Ishikawa (cell line): ENCODE measurements at regions not wholly inside any gene's neighbourhood (a gene's known extent, or its start where the extent isn't known, plus 50 kb on each side); places are given as distances from the start of the nearest gene placed in this dataset.

Experiments used
- CEBPB ChIP-seq: IDR thresholded peaks from 2 replicates; pipeline ENCODE4 v1.6.1; 2012
- CREB1 ChIP-seq: IDR thresholded peaks from 2 replicates; pipeline ENCODE4 v1.6.1; 2012; ENCODE audit warnings: low read depth
- EGR1 ChIP-seq: IDR thresholded peaks from 2 replicates; pipeline ENCODE4 v1.6.1; 2012
- EP300 ChIP-seq: IDR thresholded peaks from 2 replicates; pipeline ENCODE4 v1.6.1; 2012; ENCODE audit warnings: borderline replicate concordance
- FOXM1 ChIP-seq: IDR thresholded peaks from 2 replicates; pipeline ENCODE4 v1.6.1; 2012; ENCODE audit warnings: low read depth, borderline replicate concordance
- MAX ChIP-seq: IDR thresholded peaks from 2 replicates; pipeline ENCODE4 v1.6.1; 2012
- NFIC ChIP-seq: IDR thresholded peaks from 2 replicates; pipeline ENCODE4 v1.6.1; 2012
- RAD21 ChIP-seq: IDR thresholded peaks from 2 replicates; pipeline ENCODE4 v1.6.1; 2012; ENCODE audit warnings: low read depth
- TAF1 ChIP-seq: IDR thresholded peaks from 2 replicates; pipeline ENCODE4 v1.6.1; 2012; ENCODE audit warnings: low read depth, mild to moderate bottlenecking
- TCF12 ChIP-seq: IDR thresholded peaks from 2 replicates; pipeline ENCODE4 v1.6.1; 2012; ENCODE audit warnings: low read depth
- TEAD4 ChIP-seq: IDR thresholded peaks from 2 replicates; pipeline ENCODE4 v1.6.1; 2012
- YY1 ChIP-seq: IDR thresholded peaks from 2 replicates; pipeline ENCODE4 v1.6.1; 2012; ENCODE audit warnings: low read depth
- ZBTB7A ChIP-seq: IDR thresholded peaks from 2 replicates; pipeline ENCODE4 v1.6.1; 2012; ENCODE audit warnings: low read depth
- TF ChIP-seq, protein P1 (sequence below): IDR thresholded peaks from 2 replicates; pipeline ENCODE4 v1.6.1; 2012; ENCODE audit warnings: low read depth, mild to moderate bottlenecking
- TF ChIP-seq, protein P2 (sequence below): IDR thresholded peaks from 2 replicates; pipeline ENCODE4 v1.6.1; 2012

DNA sequence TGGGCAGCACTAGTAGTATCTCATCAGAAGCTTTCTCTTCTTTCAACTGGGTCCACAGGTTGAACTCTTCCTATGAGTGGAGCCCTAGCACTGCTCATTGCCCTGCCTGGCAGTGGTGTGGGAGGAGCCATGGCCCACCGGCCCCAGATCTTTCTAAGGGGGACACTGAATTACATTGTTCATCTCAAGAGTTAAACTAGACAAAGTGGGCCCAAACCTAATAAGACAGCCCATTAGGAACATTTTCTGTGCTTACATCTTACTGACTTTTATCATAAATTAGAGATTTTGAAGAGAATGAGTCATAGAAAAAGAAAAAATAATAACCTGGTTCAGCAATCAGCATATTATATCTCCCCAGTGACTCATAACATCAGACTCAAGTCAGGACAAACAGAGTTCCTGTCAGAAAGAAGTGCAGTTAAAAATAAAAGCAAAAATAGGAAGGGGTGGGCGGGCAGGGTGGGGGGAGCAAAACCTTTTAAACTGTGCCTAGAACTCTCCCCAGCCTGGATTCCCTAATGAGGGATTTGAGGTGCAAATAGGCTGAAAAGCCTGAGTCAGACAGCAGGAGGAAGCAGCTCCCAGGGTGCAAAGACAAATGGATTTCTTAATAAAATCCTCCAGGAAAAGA lies 161.6 kb upstream of the TRIB2 start:
- TF ChIP-seq RAD21 (no peak), ZBTB7A (no peak), CREB1 (no peak), FOXM1 (no peak), YY1 (no peak), EP300 (no peak), CEBPB (no peak), EGR1 (no peak), NFIC (no peak), TCF12 (no peak), MAX (no peak), TAF1 (no peak), TEAD4 (no peak)
- TF ChIP-seq, protein P1, sequence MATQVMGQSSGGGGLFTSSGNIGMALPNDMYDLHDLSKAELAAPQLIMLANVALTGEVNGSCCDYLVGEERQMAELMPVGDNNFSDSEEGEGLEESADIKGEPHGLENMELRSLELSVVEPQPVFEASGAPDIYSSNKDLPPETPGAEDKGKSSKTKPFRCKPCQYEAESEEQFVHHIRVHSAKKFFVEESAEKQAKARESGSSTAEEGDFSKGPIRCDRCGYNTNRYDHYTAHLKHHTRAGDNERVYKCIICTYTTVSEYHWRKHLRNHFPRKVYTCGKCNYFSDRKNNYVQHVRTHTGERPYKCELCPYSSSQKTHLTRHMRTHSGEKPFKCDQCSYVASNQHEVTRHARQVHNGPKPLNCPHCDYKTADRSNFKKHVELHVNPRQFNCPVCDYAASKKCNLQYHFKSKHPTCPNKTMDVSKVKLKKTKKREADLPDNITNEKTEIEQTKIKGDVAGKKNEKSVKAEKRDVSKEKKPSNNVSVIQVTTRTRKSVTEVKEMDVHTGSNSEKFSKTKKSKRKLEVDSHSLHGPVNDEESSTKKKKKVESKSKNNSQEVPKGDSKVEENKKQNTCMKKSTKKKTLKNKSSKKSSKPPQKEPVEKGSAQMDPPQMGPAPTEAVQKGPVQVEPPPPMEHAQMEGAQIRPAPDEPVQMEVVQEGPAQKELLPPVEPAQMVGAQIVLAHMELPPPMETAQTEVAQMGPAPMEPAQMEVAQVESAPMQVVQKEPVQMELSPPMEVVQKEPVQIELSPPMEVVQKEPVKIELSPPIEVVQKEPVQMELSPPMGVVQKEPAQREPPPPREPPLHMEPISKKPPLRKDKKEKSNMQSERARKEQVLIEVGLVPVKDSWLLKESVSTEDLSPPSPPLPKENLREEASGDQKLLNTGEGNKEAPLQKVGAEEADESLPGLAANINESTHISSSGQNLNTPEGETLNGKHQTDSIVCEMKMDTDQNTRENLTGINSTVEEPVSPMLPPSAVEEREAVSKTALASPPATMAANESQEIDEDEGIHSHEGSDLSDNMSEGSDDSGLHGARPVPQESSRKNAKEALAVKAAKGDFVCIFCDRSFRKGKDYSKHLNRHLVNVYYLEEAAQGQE, result no peak
- TF ChIP-seq, protein P2, sequence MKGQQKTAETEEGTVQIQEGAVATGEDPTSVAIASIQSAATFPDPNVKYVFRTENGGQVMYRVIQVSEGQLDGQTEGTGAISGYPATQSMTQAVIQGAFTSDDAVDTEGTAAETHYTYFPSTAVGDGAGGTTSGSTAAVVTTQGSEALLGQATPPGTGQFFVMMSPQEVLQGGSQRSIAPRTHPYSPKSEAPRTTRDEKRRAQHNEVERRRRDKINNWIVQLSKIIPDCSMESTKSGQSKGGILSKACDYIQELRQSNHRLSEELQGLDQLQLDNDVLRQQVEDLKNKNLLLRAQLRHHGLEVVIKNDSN, result no peak

GRCh38 chr2:12556762-12557161 lies 160.0 kb upstream of the TRIB2 start:
- TF ChIP-seq EP300 (no peak), CREB1 (no peak), RAD21 (no peak), EGR1 (no peak), TEAD4 (no peak), YY1 (no peak), NFIC (no peak), MAX (no peak), FOXM1 (no peak), CEBPB (no peak), TCF12 (no peak), TAF1 (no peak)
- TF ChIP-seq, protein P2, result no peak
- TF ChIP-seq, protein P1, result no peak

GRCh38 chr2:12557688-12558087 lies 159.0 kb upstream of the TRIB2 start:
- TF ChIP-seq, protein P2, result no peak
- TF ChIP-seq ZBTB7A (no peak), TEAD4 (no peak), NFIC (no peak), TCF12 (no peak), EGR1 (no peak), CREB1 (no peak), FOXM1 (no peak), MAX (no peak), CEBPB (no peak), EP300 (no peak), TAF1 (no peak), YY1 (no peak), RAD21 (no peak)
- TF ChIP-seq, protein P1, result no peak
